GM10266 (cell line): ENCODE measurements at regions not wholly inside any gene's neighbourhood (a gene's known extent, or its start where the extent isn't known, plus 50 kb on each side); places are given as distances from the start of the nearest gene placed in this dataset.

ENCODE experiments used
- DNase-seq: peaks from one replicate; pipeline ENCODE4 v3.0.0; 2012; ENCODE audit errors: extremely low spot score
- CTCF ChIP-seq: IDR thresholded peaks from 2 replicates; pipeline ENCODE4 v1.5.1; 2012; ENCODE audit warnings: mild to moderate bottlenecking, low read depth; ENCODE audit not compliant: control insufficient read depth, insufficient read depth; ENCODE audit errors: missing control alignments

GRCh38 chr4:112876316-112876715, 173.1 kb upstream of the ANK2 start:
- no peak for DNase-seq
- no peak for TF ChIP-seq CTCF

- no peak for DNase-seq
- TF ChIP-seq CTCF = no peak
Measured at GRCh38 chr4:112881842-112882241, 167.6 kb upstream of the ANK2 start.

- no peak for DNase-seq
- no peak for TF ChIP-seq CTCF
Measured at GRCh38 chr4:112882286-112882685, 167.2 kb upstream of the ANK2 start.

GRCh38 chr4:112884406-112884805, 165.0 kb upstream of the ANK2 start:
- TF ChIP-seq CTCF = no peak
- no peak for DNase-seq

GRCh38 chr4:112885897-112886296, 163.6 kb upstream of the ANK2 start:
- DNase-seq = no peak
- no peak for TF ChIP-seq CTCF

- TF ChIP-seq CTCF = no peak
- DNase-seq = no peak
Measured at GRCh38 chr4:112888622-112889021, 160.8 kb upstream of the ANK2 start.

- DNase-seq = no peak
- no peak for TF ChIP-seq CTCF
Measured at GRCh38 chr4:112889199-112889598, 160.3 kb upstream of the ANK2 start.
